GM13976 (cell line): ENCODE measurements at regions not wholly inside any gene's neighbourhood (a gene's known extent, or its start where the extent isn't known, plus 50 kb on each side); places are given as distances from the start of the nearest gene placed in this dataset.

Experiments
- DNase-seq: peaks from one replicate; pipeline ENCODE4 v3.0.0; 2012; ENCODE audit warnings: low spot score
- in situ Hi-C: fragments of 300-500 bp; cut with MboI; formaldehyde crosslinking; loops from one replicate; pipeline ENCODE4 v1.12.0; 2022; ENCODE audit warnings: low sequenced_read_pairs, mixed read lengths, inconsistent platforms; ENCODE audit not compliant: unreplicated experiment
- TF ChIP-seq, protein P1 (sequence below): IDR thresholded peaks from 2 replicates; pipeline ENCODE4 v1.5.1; 2012; ENCODE audit warnings: borderline replicate concordance, mild to moderate bottlenecking; ENCODE audit not compliant: insufficient read depth; ENCODE audit errors: extremely low read depth, missing control alignments, control extremely low read depth

DNA sequence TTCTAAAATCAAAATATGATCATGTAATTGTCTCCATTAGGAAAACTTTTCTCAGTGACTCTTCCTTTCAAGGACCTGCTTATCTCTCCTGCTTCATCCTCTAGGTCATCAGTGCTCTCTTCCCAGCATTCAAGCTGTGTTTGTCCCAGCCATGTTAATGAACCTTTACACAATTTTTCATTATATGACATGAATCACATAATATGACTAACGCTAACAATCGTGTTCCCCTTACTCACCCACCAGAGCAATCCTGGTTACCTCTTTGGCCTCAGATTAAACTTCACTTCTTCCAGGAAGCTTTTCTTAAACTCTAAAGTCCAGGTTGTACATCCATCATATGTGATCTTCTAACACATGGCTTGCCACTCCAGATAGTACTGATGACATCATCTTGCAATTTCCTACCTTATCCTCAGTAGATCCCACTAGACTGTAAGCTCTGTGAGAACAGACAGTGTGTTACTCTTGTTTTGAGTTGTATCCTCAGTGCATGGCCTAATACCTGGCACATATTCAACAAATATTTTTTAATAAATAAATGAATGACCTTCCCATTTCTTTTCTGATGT, 882.9 kb upstream of the ZEB2 start:
- TF ChIP-seq, protein P1, sequence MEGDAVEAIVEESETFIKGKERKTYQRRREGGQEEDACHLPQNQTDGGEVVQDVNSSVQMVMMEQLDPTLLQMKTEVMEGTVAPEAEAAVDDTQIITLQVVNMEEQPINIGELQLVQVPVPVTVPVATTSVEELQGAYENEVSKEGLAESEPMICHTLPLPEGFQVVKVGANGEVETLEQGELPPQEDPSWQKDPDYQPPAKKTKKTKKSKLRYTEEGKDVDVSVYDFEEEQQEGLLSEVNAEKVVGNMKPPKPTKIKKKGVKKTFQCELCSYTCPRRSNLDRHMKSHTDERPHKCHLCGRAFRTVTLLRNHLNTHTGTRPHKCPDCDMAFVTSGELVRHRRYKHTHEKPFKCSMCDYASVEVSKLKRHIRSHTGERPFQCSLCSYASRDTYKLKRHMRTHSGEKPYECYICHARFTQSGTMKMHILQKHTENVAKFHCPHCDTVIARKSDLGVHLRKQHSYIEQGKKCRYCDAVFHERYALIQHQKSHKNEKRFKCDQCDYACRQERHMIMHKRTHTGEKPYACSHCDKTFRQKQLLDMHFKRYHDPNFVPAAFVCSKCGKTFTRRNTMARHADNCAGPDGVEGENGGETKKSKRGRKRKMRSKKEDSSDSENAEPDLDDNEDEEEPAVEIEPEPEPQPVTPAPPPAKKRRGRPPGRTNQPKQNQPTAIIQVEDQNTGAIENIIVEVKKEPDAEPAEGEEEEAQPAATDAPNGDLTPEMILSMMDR: no peak
- in situ Hi-C loops: no loop called here
- DNase-seq: no peak

DNA sequence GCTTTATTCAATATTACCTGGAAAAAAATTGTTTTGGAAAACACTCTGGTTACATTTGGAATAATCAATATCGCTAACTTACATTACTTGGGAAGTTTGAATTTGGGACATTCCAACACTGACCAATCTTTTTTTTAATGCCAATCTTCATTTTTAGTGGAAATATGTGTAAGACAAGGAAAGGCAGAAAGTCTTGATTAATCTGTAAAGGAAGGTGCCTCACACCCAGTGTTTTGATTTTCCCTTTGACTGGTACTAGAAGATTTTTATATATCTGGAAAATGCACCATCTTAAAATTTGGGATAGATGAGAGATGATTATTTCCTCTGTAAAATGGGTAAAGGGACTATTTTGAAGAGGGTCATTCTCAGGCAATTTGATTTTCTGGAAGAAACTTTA, 879.2 kb upstream of the ZEB2 start:
- TF ChIP-seq, protein P1: no peak

DNA sequence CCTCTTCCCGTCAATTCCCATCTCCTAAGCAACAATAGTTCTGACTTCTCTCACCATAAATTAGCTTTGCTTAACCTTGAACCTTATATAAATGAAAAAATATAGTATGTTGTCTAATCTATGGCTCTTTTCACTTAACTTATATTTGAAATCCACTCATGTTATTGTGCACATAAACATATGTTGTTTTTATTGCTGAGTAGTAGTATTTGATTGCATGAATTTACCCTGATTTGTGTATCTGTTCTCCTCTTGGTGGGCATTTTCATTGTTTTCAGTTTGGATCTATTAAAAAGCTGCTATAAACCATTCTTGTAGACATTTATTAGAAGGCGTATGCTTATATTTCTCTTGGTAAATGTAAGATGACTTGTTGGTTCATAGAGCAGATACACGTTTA, 874.3 kb upstream of the ZEB2 start:
- TF ChIP-seq, protein P1: no peak
- in situ Hi-C loops: no loop called here
- no peak for DNase-seq

More for the DNA sequence above, 879.2 kb upstream of the ZEB2 start:
- in situ Hi-C loops: no loop called here
- no peak for DNase-seq

DNA sequence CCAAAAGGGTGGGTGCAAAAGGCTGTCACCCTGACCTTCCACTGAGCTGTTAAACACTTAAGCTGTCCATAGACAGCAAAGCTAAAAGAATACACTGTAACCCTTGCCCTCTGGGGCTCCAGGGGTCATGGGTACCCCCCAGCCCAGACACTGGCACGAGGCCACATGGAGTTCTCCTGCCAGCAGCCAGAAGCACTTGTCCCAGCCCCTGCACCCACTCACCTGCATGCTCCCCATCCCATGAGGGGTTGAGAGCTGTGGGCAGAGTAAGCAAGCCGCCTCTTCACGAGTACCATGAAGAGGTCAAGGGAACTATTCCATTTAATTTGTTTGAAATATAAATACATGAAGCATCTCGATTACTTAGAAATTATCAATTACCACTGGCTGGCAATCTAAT, 867.1 kb upstream of the ZEB2 start:
- in situ Hi-C loops: no loop called here
- TF ChIP-seq, protein P1: no peak
- DNase-seq: no peak

DNA sequence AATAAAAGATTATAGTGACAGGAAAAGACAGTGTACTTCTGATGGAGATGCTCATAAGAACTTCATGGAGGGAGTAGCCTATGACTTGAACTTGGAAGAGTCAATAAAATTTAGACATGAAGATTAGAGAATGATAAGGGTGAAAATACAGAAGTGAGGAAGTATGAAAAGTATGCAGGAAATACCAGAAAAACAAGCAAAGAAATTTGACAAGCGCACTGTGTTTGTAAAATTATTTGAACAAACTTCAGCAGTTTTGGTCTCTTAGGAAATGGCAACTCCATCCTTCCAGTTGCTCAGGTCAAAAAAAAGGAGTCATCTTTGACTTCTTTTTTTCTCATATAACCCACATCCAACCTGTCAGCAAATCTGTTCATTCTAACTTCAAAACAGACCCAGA, 864.0 kb upstream of the ZEB2 start:
- DNase-seq: no peak
- TF ChIP-seq, protein P1: no peak
- in situ Hi-C loops: no loop called here

DNA sequence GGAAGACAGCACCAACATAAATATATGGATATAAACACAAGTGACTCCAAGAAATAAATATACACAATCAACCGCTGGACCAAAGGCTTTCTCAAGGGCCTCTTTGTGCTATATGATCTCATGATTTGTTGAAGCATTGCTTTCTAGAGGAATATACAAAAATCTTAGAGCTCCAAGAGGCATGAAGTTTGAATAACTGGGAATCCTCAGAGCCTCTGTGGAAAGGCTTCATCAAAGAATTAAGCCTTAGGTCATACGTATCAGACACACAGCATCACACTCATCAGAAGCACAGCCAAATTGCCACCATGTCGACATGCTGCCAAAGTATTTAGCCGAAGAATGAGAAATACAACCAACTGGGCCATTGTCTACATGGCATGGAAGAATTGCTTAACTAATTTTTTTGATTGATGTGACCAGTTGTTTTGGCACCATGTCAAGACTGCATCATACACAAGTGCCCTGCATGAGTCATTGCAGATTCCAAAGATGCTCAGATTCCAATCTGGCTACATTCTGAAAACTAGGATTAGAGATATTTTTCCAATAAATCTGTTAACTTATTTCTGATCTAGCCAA, 860.6 kb upstream of the ZEB2 start:
- in situ Hi-C loops: no loop called here
- DNase-seq: no peak
- TF ChIP-seq, protein P1: no peak
